MCF 10A (cell line): ENCODE measurements at regions not wholly inside any gene's neighbourhood (a gene's known extent, or its start where the extent isn't known, plus 50 kb on each side); places are given as distances from the start of the nearest gene placed in this dataset.
"Not testable (repeated sequence)": the region's sequence is repeated elsewhere in the genome, so short reads cannot be mapped to it uniquely, and the experiment has no call there.

Experiments used
- BruUV-seq: library from RNA; stranded (reverse); fragments of 400-500 nt; replicated peaks from 2 replicates; lab custom pipeline; 2021; lab: Mats Ljungman, UMichigan
- CTCF ChIA-PET: fragments of 300-600 bp; sonication (Branson Sonifier 250); formaldehyde crosslinking; extraction: SDS; loops from one replicate; lab custom pipeline; 2021; ENCODE audit warnings: antibody characterized with exemption, inconsistent platforms; lab: Yijun Ruan, JAX
- POLR2A ChIA-PET: fragments of 300-600, 350-650 bp; sonication (Branson Sonifier 250); formaldehyde crosslinking; extraction: SDS; loops from one replicate; lab custom pipeline; 2020; ENCODE audit warnings: antibody characterized with exemption, inconsistent platforms; lab: Yijun Ruan, JAX
- DNase-seq: peaks from one replicate; pipeline ENCODE4 v3.0.0-alpha.2; 2018; ENCODE audit not compliant: unreplicated experiment
- H3K27ac Mint-ChIP-seq: one replicate; pipeline ENCODE4 v1.8.0; 2022; ENCODE audit warnings: mild to moderate bottlenecking, low read depth, mixed read lengths; ENCODE audit not compliant: unreplicated experiment
- H3K27me3 Mint-ChIP-seq: one replicate; pipeline ENCODE4 v1.8.0; 2022; ENCODE audit warnings: mixed read lengths; ENCODE audit not compliant: insufficient read depth, unreplicated experiment
- H3K36me3 Mint-ChIP-seq: one replicate; pipeline ENCODE4 v1.8.0; 2022; ENCODE audit warnings: mild to moderate bottlenecking, moderate library complexity, mixed read lengths; ENCODE audit not compliant: insufficient read depth, unreplicated experiment
- H3K4me1 Mint-ChIP-seq: one replicate; pipeline ENCODE4 v1.8.0; 2022; ENCODE audit warnings: mixed read lengths; ENCODE audit not compliant: insufficient read depth, unreplicated experiment
- H3K4me3 Mint-ChIP-seq: one replicate; pipeline ENCODE4 v1.8.0; 2022; ENCODE audit warnings: mild to moderate bottlenecking, moderate library complexity, mixed read lengths; ENCODE audit not compliant: unreplicated experiment
- H3K9me3 Mint-ChIP-seq: one replicate; pipeline ENCODE4 v1.8.0; 2022; ENCODE audit warnings: mixed read lengths; ENCODE audit not compliant: unreplicated experiment
- CTCF ChIP-seq: fragments of 200-600 bp; IDR thresholded peaks from one replicate; pipeline ENCODE4 v1.8.0; 2022; ENCODE audit warnings: antibody characterized with exemption, mild to moderate bottlenecking; ENCODE audit not compliant: unreplicated experiment
- intact Hi-C: fragments of 100-400 bp; cut with micrococcal nuclease; formaldehyde crosslinking; loops from 2 replicates; pipeline ENCODE4 v1.14.1; 2022

GRCh38 chr5:21030981-21031380 is 1043.0 kb upstream of the CDH18 start:
- Mint-ChIP-seq H3K36me3 (no peaks in the 10 kb centered on the region), H3K27me3 (no peaks in the 10 kb centered on the region), H3K27ac (no peak overlapping the region), H3K4me3 (no peak overlapping the region), H3K4me1 (no peaks in the 10 kb centered on the region), H3K9me3 (no peaks in the 10 kb centered on the region)
- POLR2A ChIA-PET, result no interaction called here
- no TSS peak for BruUV-seq
- no peak for TF ChIP-seq CTCF
- no peak for DNase-seq
- CTCF ChIA-PET, result no interaction called here
- intact Hi-C loops, result no loop called here

- no peaks in the 10 kb centered on the region for H3K36me3 Mint-ChIP-seq
- no peak for TF ChIP-seq CTCF
- no peak for DNase-seq
- H3K4me3 Mint-ChIP-seq, result no peak overlapping the region
- CTCF ChIA-PET, result no interaction called here
- H3K27ac Mint-ChIP-seq, result peak overlapping the region; percentile 70
- H3K27me3 Mint-ChIP-seq, result no peaks in the 10 kb centered on the region
- H3K4me1 Mint-ChIP-seq, result peaks cover 5% of the 10 kb centered on the region
- no TSS peak for BruUV-seq
- intact Hi-C loops, result no loop called here
- no peaks in the 10 kb centered on the region for H3K9me3 Mint-ChIP-seq
- POLR2A ChIA-PET, result no interaction called here
These were observed 1037.0 kb upstream of the CDH18 start for GRCh38 chr5:21024966-21025365.

GRCh38 chr5:21013237-21013636 is 1025.2 kb upstream of the CDH18 start:
- CTCF ChIA-PET, result no interaction called here
- no TSS peak for BruUV-seq
- no peaks in the 10 kb centered on the region for H3K27me3 Mint-ChIP-seq

GRCh38 chr5:21007781-21008180 is 1019.8 kb upstream of the CDH18 start:
- Mint-ChIP-seq H3K4me1 (no peaks in the 10 kb centered on the region), H3K27ac (no peak overlapping the region), H3K4me3 (no peak overlapping the region), H3K27me3 (no peaks in the 10 kb centered on the region), H3K36me3 (no peaks in the 10 kb centered on the region), H3K9me3 (no peaks in the 10 kb centered on the region)
- CTCF ChIA-PET, result interaction anchor here (0.6 kb wide), 1 partner anchor 22 kb away, joined by 3 read pairs; no protein-coding TSS in a partner anchor
- no peak for DNase-seq
- POLR2A ChIA-PET, result no interaction called here
- BruUV-seq, result no TSS peak
- intact Hi-C loops, result no loop called here
- no peak for TF ChIP-seq CTCF

More at GRCh38 chr5:21013237-21013636, 1025.2 kb upstream of the CDH18 start:
- no peak for TF ChIP-seq CTCF
- POLR2A ChIA-PET, result no interaction called here
- Mint-ChIP-seq H3K27ac (no peak overlapping the region), H3K4me1 (no peaks in the 10 kb centered on the region), H3K9me3 (no peaks in the 10 kb centered on the region), H3K36me3 (no peaks in the 10 kb centered on the region), H3K4me3 (no peak overlapping the region)
- no peak for DNase-seq
- intact Hi-C loops, result no loop called here

- CTCF ChIA-PET, result interaction anchor here (0.6 kb wide), 1 partner anchor 33 kb away, joined by 3 read pairs; no protein-coding TSS in a partner anchor
- H3K4me1 Mint-ChIP-seq, H3K27me3 Mint-ChIP-seq, H3K36me3 Mint-ChIP-seq, DNase-seq, H3K9me3 Mint-ChIP-seq, BruUV-seq, POLR2A ChIA-PET, intact Hi-C loops, H3K27ac Mint-ChIP-seq, H3K4me3 Mint-ChIP-seq: not testable (repeated sequence)
These were observed 1000.9 kb upstream of the CDH18 start for GRCh38 chr5:20988933-20989332.
